NT2/D1 (cell line): ENCODE measurements at regions not wholly inside any gene's neighbourhood (a gene's known extent, or its start where the extent isn't known, plus 50 kb on each side); places are given as distances from the start of the nearest gene placed in this dataset.

Experiments
- DNase-seq: peaks from one replicate; pipeline ENCODE4 v3.0.0-alpha.2; 2011; ENCODE audit warnings: low read depth, low spot score
- H3K27me3 ChIP-seq: 2 replicates; pipeline ENCODE4 v1.6.0; 2011; ENCODE audit warnings: mild to moderate bottlenecking; ENCODE audit not compliant: insufficient read length, insufficient read depth
- H3K36me3 ChIP-seq: 2 replicates; pipeline ENCODE4 v1.6.1; 2011; ENCODE audit warnings: mild to moderate bottlenecking, low read length, mixed read lengths; ENCODE audit not compliant: insufficient read depth, insufficient read length
- H3K4me1 ChIP-seq: 2 replicates; pipeline ENCODE4 v1.5.1; 2011; ENCODE audit not compliant: insufficient read depth, insufficient read length
- H3K4me3 ChIP-seq: 2 replicates; pipeline ENCODE4 v1.5.1; 2011; ENCODE audit warnings: low read depth; ENCODE audit not compliant: insufficient read length
- H3K9ac ChIP-seq: 2 replicates; pipeline ENCODE4 v1.6.0; 2011; ENCODE audit warnings: low read depth; ENCODE audit not compliant: insufficient read length
- H3K9me3 ChIP-seq: 2 replicates; pipeline ENCODE4 v1.5.1; 2011; ENCODE audit warnings: mild to moderate bottlenecking, low read length; ENCODE audit not compliant: insufficient read depth
- SUZ12 ChIP-seq: IDR thresholded peaks from 2 replicates; pipeline ENCODE4 v1.6.1; 2011; ENCODE audit not compliant: insufficient read length, insufficient read depth; ENCODE audit errors: extremely low read depth
- YY1 ChIP-seq: IDR thresholded peaks from 2 replicates; pipeline ENCODE4 v1.6.1; 2011; ENCODE audit not compliant: insufficient read length, insufficient read depth
- ZNF274 ChIP-seq: IDR thresholded peaks from 2 replicates; pipeline ENCODE4 v1.6.1; 2011; ENCODE audit warnings: mild to moderate bottlenecking, low read depth, low read length

DNA sequence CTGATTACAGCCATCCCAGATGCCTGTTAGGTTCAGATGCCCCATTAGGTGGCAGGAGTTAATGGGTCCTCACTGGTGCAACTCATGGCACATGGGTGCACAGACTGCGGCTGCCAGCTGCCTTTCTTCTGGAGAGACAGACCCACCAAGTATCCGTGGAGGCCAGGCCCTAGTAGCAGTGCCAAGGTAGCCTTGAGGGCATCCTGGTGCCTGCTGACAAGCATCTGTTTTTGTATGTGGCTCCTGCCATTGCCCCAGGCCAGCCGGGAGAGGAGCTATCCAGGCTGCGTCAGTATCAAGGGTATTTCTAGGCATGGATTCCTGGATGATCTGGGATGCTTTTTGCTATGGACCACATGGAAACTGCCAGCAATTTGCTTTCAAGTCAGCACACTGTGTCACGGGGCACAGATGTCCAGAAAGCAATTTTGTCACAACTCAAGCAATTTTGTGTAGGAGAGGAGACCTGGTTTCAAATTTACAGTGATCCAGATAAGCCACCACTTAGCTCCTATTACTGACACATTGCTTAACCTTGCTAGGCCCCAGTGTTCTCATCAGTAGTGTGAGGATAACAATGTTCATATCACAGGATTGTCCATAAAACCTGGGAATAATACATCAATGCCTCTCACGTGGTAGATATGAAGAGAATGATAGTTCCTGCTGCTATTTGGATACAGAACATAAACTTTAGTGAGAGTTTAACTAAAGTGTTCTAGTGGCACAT lies 815.1 kb upstream of the RAB6C start:
- no peak for DNase-seq
- TF ChIP-seq YY1 (no peak), ZNF274 (no peak), SUZ12 (no peak)
- no peaks in the 10 kb centered on the region for H3K9me3 ChIP-seq
- no peaks in the 10 kb centered on the region for H3K27me3 ChIP-seq
- no peaks in the 10 kb centered on the region for H3K36me3 ChIP-seq
- H3K4me3 ChIP-seq: no peak overlapping the region
- H3K4me1 ChIP-seq: no peaks in the 10 kb centered on the region
- H3K9ac ChIP-seq: no peak overlapping the region

DNA sequence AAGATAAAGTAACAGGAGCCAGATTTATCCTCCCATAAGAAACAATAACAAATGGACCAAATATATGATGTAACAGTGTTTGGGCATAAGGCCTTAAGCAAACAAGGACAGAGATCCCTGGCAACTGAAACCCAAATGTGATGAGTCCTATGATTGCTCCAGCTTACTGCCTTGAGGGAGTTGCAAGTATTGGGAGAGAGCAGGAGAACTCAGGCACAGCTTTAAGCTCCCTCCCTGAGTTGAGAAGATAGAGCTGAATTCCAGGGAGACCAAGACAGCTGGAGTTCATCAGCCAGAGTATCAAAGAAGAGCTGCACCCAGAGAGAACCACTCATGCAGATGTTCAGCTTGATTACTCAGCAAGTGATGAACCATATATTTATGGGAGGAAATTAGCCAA lies 814.5 kb upstream of the RAB6C start:
- Histone ChIP-seq H3K4me1 (no peaks in the 10 kb centered on the region), H3K4me3 (no peak overlapping the region), H3K27me3 (no peaks in the 10 kb centered on the region), H3K9me3 (no peaks in the 10 kb centered on the region), H3K36me3 (no peaks in the 10 kb centered on the region), H3K9ac (no peak overlapping the region)
- no peak for DNase-seq
- TF ChIP-seq YY1 (no peak), ZNF274 (no peak), SUZ12 (no peak)

DNA sequence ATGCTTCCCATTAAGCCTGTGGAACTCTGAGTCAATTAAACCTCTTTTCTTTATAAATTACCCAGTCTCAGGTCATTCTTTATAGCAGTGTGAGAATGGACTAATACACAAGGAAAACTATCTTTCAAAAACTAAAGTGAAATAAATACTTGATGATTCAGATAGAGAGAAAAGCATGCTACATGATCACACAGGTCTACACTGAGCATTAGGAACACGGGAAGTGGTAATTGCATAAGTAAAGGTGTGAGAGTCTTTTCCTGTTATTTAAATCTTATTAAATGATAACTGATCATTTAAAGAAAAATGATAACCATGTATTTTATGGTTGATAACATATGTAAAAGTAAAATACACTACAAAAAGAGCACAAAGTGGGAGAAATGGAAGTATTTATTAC lies 812.0 kb upstream of the RAB6C start:
- no peak overlapping the region for H3K4me3 ChIP-seq
- no peaks in the 10 kb centered on the region for H3K9me3 ChIP-seq
- DNase-seq: no peak
- no peaks in the 10 kb centered on the region for H3K27me3 ChIP-seq
- no peaks in the 10 kb centered on the region for H3K4me1 ChIP-seq
- H3K9ac ChIP-seq: no peak overlapping the region
- H3K36me3 ChIP-seq: no peaks in the 10 kb centered on the region
- TF ChIP-seq SUZ12 (no peak), ZNF274 (no peak), YY1 (no peak)

DNA sequence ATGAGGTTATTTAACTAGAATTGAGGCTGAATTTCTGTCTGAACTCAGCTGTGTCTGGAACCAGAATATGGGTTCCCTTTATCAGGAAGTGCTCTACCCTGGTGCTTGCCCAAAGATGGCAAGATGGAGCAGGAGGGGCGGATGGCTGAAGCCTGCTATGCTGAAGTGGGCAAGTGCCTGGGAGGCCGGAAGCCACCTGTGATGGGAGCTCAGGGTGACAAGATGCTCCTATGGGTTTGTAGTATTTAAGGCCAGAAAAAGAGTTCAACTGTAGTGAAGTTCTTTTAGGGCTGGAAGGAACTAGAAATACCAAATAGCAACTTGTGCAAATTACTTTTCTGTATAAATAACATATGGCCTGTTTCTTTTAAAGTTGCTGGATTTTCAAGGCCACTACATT lies 808.9 kb upstream of the RAB6C start:
- Histone ChIP-seq H3K27me3 (no peaks in the 10 kb centered on the region), H3K4me3 (no peak overlapping the region), H3K36me3 (no peaks in the 10 kb centered on the region), H3K9ac (no peak overlapping the region), H3K9me3 (no peaks in the 10 kb centered on the region), H3K4me1 (no peaks in the 10 kb centered on the region)
- DNase-seq: no peak
- TF ChIP-seq YY1: no peak
- TF ChIP-seq ZNF274: no peak
- no peak for TF ChIP-seq SUZ12

DNA sequence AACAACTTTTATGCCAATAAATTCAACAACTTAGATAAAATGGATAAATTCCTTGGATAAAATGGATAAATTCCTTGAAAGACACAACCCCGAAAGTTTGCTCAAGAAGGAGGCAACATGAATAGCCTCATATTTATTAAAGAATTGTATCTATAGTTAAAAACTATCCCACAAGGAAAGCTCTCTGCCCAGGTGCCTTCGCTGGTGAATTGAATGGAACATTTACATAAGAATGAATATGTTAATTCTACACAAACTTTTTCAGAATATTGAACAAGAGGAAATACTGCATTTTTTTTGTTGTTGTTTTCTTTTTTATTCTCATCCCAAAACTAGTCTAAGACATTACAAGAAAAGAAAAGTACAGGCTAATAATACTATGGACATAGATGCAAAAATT lies 805.3 kb upstream of the RAB6C start:
- Histone ChIP-seq H3K9me3 (no peaks in the 10 kb centered on the region; the same call in 1 of the 2 replicates), H3K27me3 (no peaks in the 10 kb centered on the region), H3K9ac (no peak overlapping the region), H3K4me1 (no peaks in the 10 kb centered on the region), H3K4me3 (no peak overlapping the region), H3K36me3 (no peaks in the 10 kb centered on the region)
- DNase-seq: no peak
- TF ChIP-seq SUZ12: no peak
- TF ChIP-seq YY1: no peak
- TF ChIP-seq ZNF274: no peak

- Histone ChIP-seq H3K9me3 (no peaks in the 10 kb centered on the region; the same call in 1 of the 2 replicates), H3K36me3 (no peaks in the 10 kb centered on the region), H3K9ac (no peak overlapping the region), H3K4me3 (no peak overlapping the region), H3K27me3 (no peaks in the 10 kb centered on the region), H3K4me1 (no peaks in the 10 kb centered on the region)
- DNase-seq: no peak
- no peak for TF ChIP-seq SUZ12
- no peak for TF ChIP-seq YY1
- TF ChIP-seq ZNF274: no peak
Observed at GRCh38 chr2:129175051-129175450, 804.4 kb upstream of the RAB6C start.

DNA sequence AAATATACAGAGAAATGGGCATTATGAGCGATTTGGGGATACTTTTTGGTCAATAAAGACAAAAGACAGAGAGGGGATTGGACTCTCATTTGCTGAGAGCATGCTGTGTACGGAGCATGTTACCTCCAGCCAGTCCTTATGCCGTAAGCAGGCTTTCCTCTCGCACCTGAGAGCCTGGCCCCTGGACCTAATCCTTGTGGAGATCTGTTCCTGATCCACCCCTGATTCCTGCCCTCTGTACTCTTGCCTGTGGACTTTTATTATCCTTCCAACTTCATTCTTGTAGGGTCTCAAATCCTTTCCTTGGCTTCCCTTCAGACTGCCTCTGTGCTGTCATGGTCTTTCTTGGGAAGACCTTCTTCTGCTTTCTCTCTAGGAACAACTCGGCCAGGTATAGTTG lies 803.1 kb upstream of the RAB6C start:
- Histone ChIP-seq H3K4me1 (no peaks in the 10 kb centered on the region), H3K4me3 (no peak overlapping the region), H3K27me3 (no peaks in the 10 kb centered on the region), H3K9me3 (no peaks in the 10 kb centered on the region; the same call in 1 of the 2 replicates), H3K9ac (no peak overlapping the region), H3K36me3 (no peaks in the 10 kb centered on the region)
- DNase-seq: no peak
- no peak for TF ChIP-seq YY1
- TF ChIP-seq SUZ12: no peak
- TF ChIP-seq ZNF274: no peak
